ENCODE measurements at regions not wholly inside any gene's neighbourhood (a gene's known extent, or its start where the extent isn't known, plus 50 kb on each side); places are given as distances from the start of the nearest gene placed in this dataset.

GRCh38 chr15:66644869-66645268, 57.2 kb upstream of the SMAD6 start:
- FAIRE-seq = no peak
- no peak for TF ChIP-seq POLR2AphosphoS5 (IDR thresholded peaks at IDR 0.05; ENCODE audit: low read depth, low read length)
- TF ChIP-seq TAF1 (IDR thresholded peaks at IDR 0.05; ENCODE audit: low read depth, low read length) = no peak
- TF ChIP-seq SPI1 (IDR thresholded peaks at IDR 0.05; ENCODE audit: low read depth, low read length) = no peak
- no peak for TF ChIP-seq POU2F2 (IDR thresholded peaks at IDR 0.05; ENCODE audit: low read depth, low read length)
- TF ChIP-seq PAX5 (IDR thresholded peaks at IDR 0.05; ENCODE audit: insufficient read depth, low read length, severe bottlenecking) = no peak
- TF ChIP-seq POLR2A (IDR thresholded peaks at IDR 0.05; ENCODE audit: low read depth, low read length) = no peak
- DNase-seq (ENCODE audit: insufficient read length, low spot score) = no peak

- no peak for DNase-seq (ENCODE audit: insufficient read length, low spot score)
- FAIRE-seq = no peak
- TF ChIP-seq POLR2A (IDR thresholded peaks at IDR 0.05; ENCODE audit: low read depth, low read length) = no peak
- TF ChIP-seq POU2F2 (IDR thresholded peaks at IDR 0.05; ENCODE audit: low read depth, low read length) = no peak
- TF ChIP-seq SPI1 (IDR thresholded peaks at IDR 0.05; ENCODE audit: low read depth, low read length) = no peak
- no peak for TF ChIP-seq POLR2AphosphoS5 (IDR thresholded peaks at IDR 0.05; ENCODE audit: low read depth, low read length)
- TF ChIP-seq TAF1 (IDR thresholded peaks at IDR 0.05; ENCODE audit: low read depth, low read length) = no peak
- TF ChIP-seq PAX5 (IDR thresholded peaks at IDR 0.05; ENCODE audit: insufficient read depth, low read length, severe bottlenecking) = no peak
Observed at GRCh38 chr15:66646308-66646707, 55.7 kb upstream of the SMAD6 start.

GRCh38 chr15:66646799-66647198, 55.2 kb upstream of the SMAD6 start:
- DNase-seq (ENCODE audit: insufficient read length, low spot score) = no peak
- TF ChIP-seq SPI1 (IDR thresholded peaks at IDR 0.05; ENCODE audit: low read depth, low read length) (no peak), PAX5 (IDR thresholded peaks at IDR 0.05; ENCODE audit: insufficient read depth, low read length, severe bottlenecking) (no peak), POLR2A (IDR thresholded peaks at IDR 0.05; ENCODE audit: low read depth, low read length) (no peak), TAF1 (IDR thresholded peaks at IDR 0.05; ENCODE audit: low read depth, low read length) (no peak), POU2F2 (IDR thresholded peaks at IDR 0.05; ENCODE audit: low read depth, low read length) (no peak), POLR2AphosphoS5 (IDR thresholded peaks at IDR 0.05; ENCODE audit: low read depth, low read length) (no peak)

GRCh38 chr15:66647358-66647757, 54.7 kb upstream of the SMAD6 start:
- FAIRE-seq (no peak), DNase-seq (ENCODE audit: insufficient read length, low spot score) (no peak)
- TF ChIP-seq POU2F2 (IDR thresholded peaks at IDR 0.05; ENCODE audit: low read depth, low read length) (no peak), POLR2AphosphoS5 (IDR thresholded peaks at IDR 0.05; ENCODE audit: low read depth, low read length) (no peak), PAX5 (IDR thresholded peaks at IDR 0.05; ENCODE audit: insufficient read depth, low read length, severe bottlenecking) (no peak), POLR2A (IDR thresholded peaks at IDR 0.05; ENCODE audit: low read depth, low read length) (no peak)

More at GRCh38 chr15:66646799-66647198, 55.2 kb upstream of the SMAD6 start:
- no peak for FAIRE-seq

- FAIRE-seq (no peak), DNase-seq (ENCODE audit: insufficient read length, low spot score) (no peak)
- TF ChIP-seq TAF1 (IDR thresholded peaks at IDR 0.05; ENCODE audit: low read depth, low read length) (no peak), POU2F2 (IDR thresholded peaks at IDR 0.05; ENCODE audit: low read depth, low read length) (no peak), SPI1 (IDR thresholded peaks at IDR 0.05; ENCODE audit: low read depth, low read length) (no peak), POLR2AphosphoS5 (IDR thresholded peaks at IDR 0.05; ENCODE audit: low read depth, low read length) (no peak), POLR2A (IDR thresholded peaks at IDR 0.05; ENCODE audit: low read depth, low read length) (no peak), PAX5 (IDR thresholded peaks at IDR 0.05; ENCODE audit: insufficient read depth, low read length, severe bottlenecking) (no peak)
Observed at GRCh38 chr15:66648588-66648987, 53.4 kb upstream of the SMAD6 start.

GRCh38 chr15:66649235-66649984, 52.6 kb upstream of the SMAD6 start:
- no peak for DNase-seq (ENCODE audit: insufficient read length, low spot score)
- no peak for FAIRE-seq
- TF ChIP-seq PAX5 (IDR thresholded peaks at IDR 0.05; ENCODE audit: insufficient read depth, low read length, severe bottlenecking) (no peak), POLR2AphosphoS5 (IDR thresholded peaks at IDR 0.05; ENCODE audit: low read depth, low read length) (no peak), POLR2A (IDR thresholded peaks at IDR 0.05; ENCODE audit: low read depth, low read length) (no peak), POU2F2 (IDR thresholded peaks at IDR 0.05; ENCODE audit: low read depth, low read length) (no peak), TAF1 (IDR thresholded peaks at IDR 0.05; ENCODE audit: low read depth, low read length) (no peak), SPI1 (IDR thresholded peaks at IDR 0.05; ENCODE audit: low read depth, low read length) (no peak)

GRCh38 chr15:66650433-66650832, 51.6 kb upstream of the SMAD6 start:
- DNase-seq (ENCODE audit: insufficient read length, low spot score) (no peak), FAIRE-seq (no peak)
- no peak for TF ChIP-seq TAF1 (IDR thresholded peaks at IDR 0.05; ENCODE audit: low read depth, low read length)
- no peak for TF ChIP-seq POLR2A (IDR thresholded peaks at IDR 0.05; ENCODE audit: low read depth, low read length)
- no peak for TF ChIP-seq POLR2AphosphoS5 (IDR thresholded peaks at IDR 0.05; ENCODE audit: low read depth, low read length)
- TF ChIP-seq POU2F2 (IDR thresholded peaks at IDR 0.05; ENCODE audit: low read depth, low read length) = no peak
- TF ChIP-seq SPI1 (IDR thresholded peaks at IDR 0.05; ENCODE audit: low read depth, low read length) = no peak
- no peak for TF ChIP-seq PAX5 (IDR thresholded peaks at IDR 0.05; ENCODE audit: insufficient read depth, low read length, severe bottlenecking)

- no peak for FAIRE-seq
- DNase-seq (ENCODE audit: insufficient read length, low spot score) = no peak
- TF ChIP-seq PAX5 (IDR thresholded peaks at IDR 0.05; ENCODE audit: insufficient read depth, low read length, severe bottlenecking) (no peak), POLR2A (IDR thresholded peaks at IDR 0.05; ENCODE audit: low read depth, low read length) (no peak), TAF1 (IDR thresholded peaks at IDR 0.05; ENCODE audit: low read depth, low read length) (no peak), POU2F2 (IDR thresholded peaks at IDR 0.05; ENCODE audit: low read depth, low read length) (no peak), SPI1 (IDR thresholded peaks at IDR 0.05; ENCODE audit: low read depth, low read length) (no peak), POLR2AphosphoS5 (IDR thresholded peaks at IDR 0.05; ENCODE audit: low read depth, low read length) (no peak)
Observed at GRCh38 chr15:66651198-66651597, 50.8 kb upstream of the SMAD6 start.

- no peak for DNase-seq (ENCODE audit: insufficient read length, low spot score)
- FAIRE-seq = no peak
- TF ChIP-seq POLR2A (IDR thresholded peaks at IDR 0.05; ENCODE audit: low read depth, low read length) (no peak), SPI1 (IDR thresholded peaks at IDR 0.05; ENCODE audit: low read depth, low read length) (no peak), TAF1 (IDR thresholded peaks at IDR 0.05; ENCODE audit: low read depth, low read length) (no peak), PAX5 (IDR thresholded peaks at IDR 0.05; ENCODE audit: insufficient read depth, low read length, severe bottlenecking) (no peak), POU2F2 (IDR thresholded peaks at IDR 0.05; ENCODE audit: low read depth, low read length) (no peak), POLR2AphosphoS5 (IDR thresholded peaks at IDR 0.05; ENCODE audit: low read depth, low read length) (no peak)
Observed at GRCh38 chr15:66651913-66652642, 50.0 kb upstream of the SMAD6 start.
